Esophagus squamous epithelium (tissue), 5 donors: ENCODE measurements at regions not wholly inside any gene's neighbourhood (a gene's known extent, or its start where the extent isn't known, plus 50 kb on each side); places are given as distances from the start of the nearest gene placed in this dataset.

ENCODE experiments used
- DNase-seq: peaks from one replicate; lab custom pipeline; 2025; lab: John Stamatoyannopoulos, UW
- H3K27ac ChIP-seq, 4 donors: fragments of 200-600 bp; sonication (generic); one replicate each; pipeline ENCODE4 v1.5.1; 2016 to 2019; ENCODE audit warnings: mild to moderate bottlenecking in 1 of 4
- H3K27me3 ChIP-seq, 4 donors: fragments of 200-600 bp; sonication (generic); 1 replicate in 3 of 4; 2 replicates in 1 of 4; pipeline versions ENCODE4 v1.5.1 to v1.6.0; 2017 to 2021; ENCODE audit warnings: antibody characterized with exemption in 1 of 4
- H3K36me3 ChIP-seq, 3 donors: fragments of 200-600 bp; sonication (generic); one replicate each; pipeline ENCODE4 v1.5.1; 2016 to 2019
- H3K4me1 ChIP-seq, 3 donors: fragments of 200-600 bp; sonication (generic); one replicate each; pipeline ENCODE4 v1.5.1; 2017 to 2019
- H3K4me3 ChIP-seq, 4 donors: fragments of 200-600 bp; sonication (generic); 1 replicate in 3 of 4; 2 replicates in 1 of 4; pipeline ENCODE4 v1.5.1; 2016 to 2019; ENCODE audit warnings: mild to moderate bottlenecking in 2 of 4, moderate library complexity in 1 of 4
- H3K9me3 ChIP-seq, 3 donors: fragments of 200-600 bp; sonication (generic); one replicate each; pipeline ENCODE4 v1.5.1; 2016 to 2019
- CTCF ChIP-seq, 6 experiments: fragments of 450-650 bp in 4 of 6; fragments of 200-600 bp in 2 of 6; sonication (generic) in 2 of 6; IDR thresholded peaks; one replicate each; pipeline ENCODE4 v1.5.1; 2016 to 2019; ENCODE audit warnings: antibody characterized with exemption in 6 of 6, mild to moderate bottlenecking in 4 of 6, moderate library complexity in 4 of 6
- POLR2A ChIP-seq, 4 donors: fragments of 450-650 bp; IDR thresholded peaks; one replicate each; pipeline ENCODE4 v1.6.1; 2017; ENCODE audit warnings: antibody characterized with exemption in 4 of 4, mild to moderate bottlenecking in 4 of 4, moderate library complexity in 3 of 4
- WGBS, 2 donors: methylation state at CpG; one replicate each; pipeline ENCODE4 v1.1.5; 2018; 5-methylcytosine and 5-hydroxymethylcytosine counted together
- intact Hi-C: fragments of 100-400 bp; cut with DNase I; formaldehyde crosslinking; loops from one replicate; pipeline ENCODE4 v1.15.0; 2022
- donor health status: DM: yes; HTN: yes; CAD: no.

GRCh38 chr3:101104321-101104720 lies 111.1 kb upstream of the ABI3BP start:
- TF ChIP-seq CTCF (IDR thresholded peaks at IDR 0.05): no peak
- no peak for TF ChIP-seq POLR2A (IDR thresholded peaks at IDR 0.05)
- 79 to 89% methylated on average over 1 of the region's 1 CpG for WGBS, 2 donors
- Histone ChIP-seq H3K4me3 (no peak overlapping the region), H3K27ac (no peak overlapping the region), H3K4me1 (no peaks in the 10 kb centered on the region), H3K9me3 (peaks cover 0 to 8% (median 0%) of the 10 kb centered on the region in 3 donors), H3K36me3 (no peaks in the 10 kb centered on the region), H3K27me3 (no peaks in the 10 kb centered on the region)
- intact Hi-C loops: no loop called here
- no peak for DNase-seq

- Histone ChIP-seq H3K27me3 (no peaks in the 10 kb centered on the region), H3K36me3 (no peaks in the 10 kb centered on the region), H3K4me1 (no peaks in the 10 kb centered on the region), H3K4me3 (no peak overlapping the region), H3K9me3 (no peaks in the 10 kb centered on the region), H3K27ac (no peak overlapping the region)
- WGBS, 2 donors: 30 to 35% methylated on average over 4 of the region's 4 CpGs
- TF ChIP-seq CTCF (IDR thresholded peaks at IDR 0.05): no peak
- TF ChIP-seq POLR2A (IDR thresholded peaks at IDR 0.05): no peak
- no peak for DNase-seq
- intact Hi-C loops: no loop called here
Observed at GRCh38 chr3:101102678-101103296, 109.6 kb upstream of the ABI3BP start.

DNA sequence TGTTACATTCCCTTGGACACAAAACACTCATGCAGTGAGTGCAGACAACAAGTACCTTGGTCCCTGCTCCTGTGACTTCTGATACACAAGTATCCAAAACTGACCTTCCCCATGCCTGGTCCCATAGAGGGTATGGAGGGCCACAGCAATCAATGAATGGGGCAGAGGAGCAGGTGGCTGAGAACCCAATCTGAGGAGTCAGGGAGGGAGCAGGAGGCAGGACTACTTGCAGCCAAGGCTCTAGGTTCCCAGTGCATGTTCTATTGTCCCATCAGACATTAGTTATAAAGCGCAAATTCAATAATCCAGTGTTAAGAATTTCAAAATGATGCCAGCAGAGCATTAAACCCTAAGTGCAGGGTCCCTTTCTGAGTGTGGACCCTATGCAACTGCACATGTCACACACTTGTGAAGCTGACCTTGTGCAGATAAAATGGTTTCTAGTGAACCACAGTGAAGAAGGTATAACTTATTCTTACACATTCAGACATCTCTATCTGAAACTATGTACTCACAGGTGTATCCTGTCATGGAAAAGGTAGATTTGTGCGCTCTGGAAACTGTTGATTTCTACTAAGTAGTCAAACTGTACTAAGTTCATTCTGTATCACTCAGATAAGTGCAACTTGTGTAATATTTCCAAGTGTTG lies 107.3 kb upstream of the ABI3BP start:
- 34 to 58% methylated on average over 2 of the region's 2 CpGs for WGBS, 2 donors
- no peak overlapping the region for H3K4me3 ChIP-seq
- DNase-seq: no peak
- no peaks in the 10 kb centered on the region for H3K36me3 ChIP-seq
- intact Hi-C loops: no loop called here
- H3K27me3 ChIP-seq: no peaks in the 10 kb centered on the region
- TF ChIP-seq CTCF (IDR thresholded peaks at IDR 0.05) (no peak), POLR2A (IDR thresholded peaks at IDR 0.05) (no peak)
- no peak overlapping the region for H3K27ac ChIP-seq
- H3K4me1 ChIP-seq: no peaks in the 10 kb centered on the region
- H3K9me3 ChIP-seq: no peaks in the 10 kb centered on the region

GRCh38 chr3:101099791-101100190 lies 106.6 kb upstream of the ABI3BP start:
- no peak for DNase-seq
- no peak overlapping the region for H3K4me3 ChIP-seq
- TF ChIP-seq POLR2A (IDR thresholded peaks at IDR 0.05): no peak
- TF ChIP-seq CTCF (IDR thresholded peaks at IDR 0.05): no peak
- no peak overlapping the region for H3K27ac ChIP-seq
- H3K4me1 ChIP-seq: no peaks in the 10 kb centered on the region
- H3K9me3 ChIP-seq: no peaks in the 10 kb centered on the region
- H3K27me3 ChIP-seq: no peaks in the 10 kb centered on the region
- H3K36me3 ChIP-seq: no peaks in the 10 kb centered on the region
- intact Hi-C loops: no loop called here
- 51 to 81% methylated on average over 3 of the region's 3 CpGs for WGBS, 2 donors

DNA sequence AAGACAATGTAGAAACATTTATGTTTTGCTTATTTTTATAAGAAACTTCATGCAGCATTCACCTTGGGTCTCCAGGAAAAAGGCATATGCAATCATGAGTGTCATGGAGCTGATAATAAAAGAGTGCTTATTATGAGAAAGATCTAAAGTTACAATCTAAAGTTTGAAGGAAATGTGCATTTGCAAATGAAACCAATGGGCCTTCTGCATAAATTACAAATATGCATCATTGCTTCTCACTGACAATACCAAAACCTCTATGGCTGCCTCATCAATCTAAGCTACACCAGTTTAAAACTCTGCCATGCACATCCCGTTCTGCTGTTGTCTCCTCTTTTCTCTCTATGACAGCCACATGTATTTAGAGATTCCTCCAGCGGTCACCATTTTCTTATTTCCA lies 103.2 kb upstream of the ABI3BP start:
- intact Hi-C loops: no loop called here
- Histone ChIP-seq H3K27me3 (no peaks in the 10 kb centered on the region), H3K9me3 (no peaks in the 10 kb centered on the region), H3K4me3 (no peak overlapping the region), H3K36me3 (no peaks in the 10 kb centered on the region), H3K27ac (no peak overlapping the region), H3K4me1 (no peaks in the 10 kb centered on the region)
- no peak for DNase-seq
- WGBS, 2 donors: 89% methylated on average over 2 of the region's 2 CpGs
- TF ChIP-seq POLR2A (IDR thresholded peaks at IDR 0.05) (no peak), CTCF (IDR thresholded peaks at IDR 0.05) (no peak)
